Large intestine (tissue), 3 donors: ENCODE measurements at regions not wholly inside any gene's neighbourhood (a gene's known extent, or its start where the extent isn't known, plus 50 kb on each side); places are given as distances from the start of the nearest gene placed in this dataset.

Experiments used
- DNase-seq, 2 donors: peaks; one replicate each; pipeline versions ENCODE4 v3.0.0 to v3.0.0-alpha.2; 2013
- H3K27ac ChIP-seq: one replicate; pipeline ENCODE4 v1.5.1; 2013; ENCODE audit warnings: low read length
- H3K27me3 ChIP-seq: 2 replicates; pipeline ENCODE4 v1.6.1; 2013; ENCODE audit warnings: low read length; ENCODE audit not compliant: control insufficient read depth, insufficient read depth
- H3K36me3 ChIP-seq: 2 replicates; pipeline ENCODE4 v1.6.1; 2013; ENCODE audit warnings: low read length; ENCODE audit not compliant: control insufficient read depth, insufficient read depth
- H3K4me1 ChIP-seq: one replicate; pipeline ENCODE4 v1.6.1; 2013; ENCODE audit warnings: low read length; ENCODE audit not compliant: control insufficient read depth, insufficient read depth
- H3K4me3 ChIP-seq: one replicate; pipeline ENCODE4 v1.5.1; 2013; ENCODE audit warnings: low read length
- H3K9me3 ChIP-seq: one replicate; pipeline ENCODE4 v1.6.1; 2013; ENCODE audit warnings: mild to moderate bottlenecking, low read depth, low read length, moderate library complexity; ENCODE audit not compliant: control insufficient read depth
- WGBS: methylation state at CpG from one replicate; pipeline ENCODE4 v1.1.5; 2013; ENCODE audit warnings: low lambda C conversion rate; ENCODE audit not compliant: insufficient coverage; 5-methylcytosine and 5-hydroxymethylcytosine counted together

DNA sequence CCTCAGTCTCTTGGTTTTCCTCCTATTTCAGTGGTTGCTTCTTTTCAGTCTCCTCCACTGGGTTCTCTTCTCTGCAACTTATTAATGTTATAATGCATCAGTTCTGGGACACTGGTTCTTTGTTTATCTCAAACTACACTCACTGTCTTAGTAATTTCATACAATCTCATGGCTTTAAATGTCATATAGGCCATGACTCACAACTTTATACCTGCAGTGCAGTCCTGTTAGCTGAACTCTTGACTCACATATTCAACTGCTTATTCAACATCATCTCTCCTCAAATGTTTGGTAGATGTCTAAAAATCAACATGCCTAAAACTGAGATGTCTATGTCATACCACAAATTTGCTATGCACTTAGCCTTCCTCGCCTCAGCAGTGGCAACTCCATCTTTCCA lies 101.2 kb upstream of the PALS2 start:
- no peaks in the 10 kb centered on the region for H3K9me3 ChIP-seq
- no peaks in the 10 kb centered on the region for H3K4me1 ChIP-seq
- no peak for DNase-seq
- no peaks in the 10 kb centered on the region for H3K36me3 ChIP-seq
- no peak overlapping the region for H3K27ac ChIP-seq
- 100% methylated on average over 1 of the region's 1 CpG for WGBS
- no peaks in the 10 kb centered on the region for H3K27me3 ChIP-seq
- H3K4me3 ChIP-seq, result no peak overlapping the region

DNA sequence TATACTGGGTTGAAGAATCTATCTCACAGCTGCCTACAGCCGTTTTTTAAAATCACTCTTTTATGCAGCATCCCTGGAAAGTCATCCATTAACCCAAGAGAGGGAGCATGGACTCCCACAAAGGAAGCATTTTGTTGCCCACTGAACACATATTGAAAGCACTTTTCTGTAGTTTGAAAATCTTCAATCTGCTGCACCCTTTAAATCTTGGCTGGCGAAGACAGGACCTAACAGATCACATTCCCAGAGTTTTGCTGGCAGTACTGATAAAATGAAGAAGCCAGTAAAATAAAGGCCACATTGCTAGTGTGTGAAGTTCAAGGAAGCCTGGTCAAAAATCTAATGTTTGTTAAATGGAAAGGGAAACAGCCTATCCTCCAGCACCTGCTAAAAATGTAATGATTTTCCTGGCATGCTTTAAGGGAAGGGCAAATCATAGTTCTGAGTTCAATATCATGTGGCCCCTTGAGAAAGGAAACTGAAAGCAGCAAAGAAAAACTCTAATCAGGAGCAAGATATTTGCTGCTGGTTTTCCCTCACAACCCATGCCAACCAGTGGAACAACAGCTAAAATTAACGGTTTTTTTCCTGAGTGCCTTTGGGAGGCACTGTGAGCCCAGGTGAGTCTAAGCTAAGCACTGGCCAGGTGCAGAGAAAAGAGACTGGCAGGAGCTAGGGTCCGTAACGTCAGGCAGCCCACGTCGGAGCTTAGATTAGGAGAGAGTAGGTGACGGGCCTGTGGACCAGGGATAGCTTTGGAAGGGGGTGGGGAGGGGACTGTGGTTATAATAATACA lies 97.9 kb upstream of the PALS2 start:
- H3K4me1 ChIP-seq, result peaks cover 13% of the 10 kb centered on the region
- no peak overlapping the region for H3K27ac ChIP-seq
- H3K9me3 ChIP-seq, result no peaks in the 10 kb centered on the region
- no peaks in the 10 kb centered on the region for H3K27me3 ChIP-seq
- H3K36me3 ChIP-seq, result no peaks in the 10 kb centered on the region
- 80% methylated on average over 1 of the region's 8 CpGs for WGBS
- DNase-seq, result peak; percentile 15 to 58
- H3K4me3 ChIP-seq, result no peak overlapping the region

DNA sequence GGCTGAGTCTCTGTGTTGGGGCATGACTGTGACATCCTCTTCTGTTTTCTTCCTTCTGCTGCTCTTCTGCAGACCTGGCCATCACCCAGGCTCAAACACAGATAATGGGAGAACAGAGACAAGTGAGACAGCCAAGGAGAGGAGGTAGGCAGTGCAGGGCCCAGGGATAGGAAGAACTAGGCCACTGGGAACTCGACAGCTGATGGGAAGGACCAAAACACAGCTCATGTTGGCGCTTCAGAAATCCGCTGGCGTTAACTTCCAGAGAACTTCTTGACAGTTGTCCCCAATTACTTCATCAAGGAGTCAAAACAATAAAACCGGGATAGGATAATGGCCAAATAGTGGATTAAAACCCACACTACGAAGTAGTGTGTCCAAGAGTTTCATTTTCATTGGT lies 97.0 kb upstream of the PALS2 start:
- Histone ChIP-seq H3K4me3 (no peak overlapping the region), H3K27me3 (no peaks in the 10 kb centered on the region), H3K36me3 (no peaks in the 10 kb centered on the region), H3K4me1 (peaks cover 13% of the 10 kb centered on the region), H3K9me3 (no peaks in the 10 kb centered on the region), H3K27ac (no peak overlapping the region)
- DNase-seq, result no peak
- no CpG with 5 or more reads among the region's 6 CpGs for WGBS

DNA sequence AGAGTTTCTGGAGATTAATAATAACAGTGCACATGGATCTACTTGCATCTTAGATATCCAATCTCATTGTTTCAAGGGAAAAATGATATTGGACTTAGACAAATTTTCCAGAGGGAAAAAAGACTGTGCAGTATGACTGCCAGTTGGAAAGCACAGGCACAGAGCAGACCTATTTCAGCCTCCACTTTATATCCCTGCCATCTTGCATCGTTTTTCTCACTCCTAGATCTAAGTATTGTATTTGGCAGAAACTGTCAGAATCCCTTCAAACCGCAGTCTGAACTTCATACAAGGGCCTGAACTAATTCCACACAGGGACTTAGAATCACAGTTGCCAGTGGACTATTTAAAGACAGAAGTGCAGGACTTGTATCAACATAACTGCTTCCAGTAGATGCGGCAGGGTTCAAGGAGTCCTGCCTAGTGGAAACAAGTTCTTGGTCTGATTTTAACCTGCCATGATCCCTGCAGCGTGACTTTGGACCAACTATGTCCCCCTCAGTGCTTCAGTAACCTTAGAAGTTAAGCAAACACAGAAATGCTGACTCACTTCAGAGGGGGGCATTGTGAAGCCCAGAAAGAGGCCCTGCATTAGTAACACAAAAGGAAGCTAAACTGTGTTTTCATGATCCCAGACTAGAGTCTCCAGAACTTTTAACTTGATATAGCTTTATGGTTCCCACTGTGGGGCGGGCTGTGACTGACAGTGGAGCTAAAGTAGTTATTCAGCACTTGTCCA lies 95.7 kb upstream of the PALS2 start:
- no peak overlapping the region for H3K27ac ChIP-seq
- WGBS, result 0% methylated on average over 1 of the region's 5 CpGs

GRCh38 chr7:24478137-24478655 lies 95.1 kb upstream of the PALS2 start:
- Histone ChIP-seq H3K4me1 (peaks cover 13% of the 10 kb centered on the region), H3K9me3 (no peaks in the 10 kb centered on the region), H3K4me3 (no peak overlapping the region), H3K27me3 (no peaks in the 10 kb centered on the region), H3K27ac (no peak overlapping the region), H3K36me3 (no peaks in the 10 kb centered on the region)
- WGBS, result 20% methylated on average over 1 of the region's 3 CpGs
- no peak for DNase-seq

More for the DNA sequence above, 95.7 kb upstream of the PALS2 start:
- no peaks in the 10 kb centered on the region for H3K9me3 ChIP-seq
- H3K4me3 ChIP-seq, result no peak overlapping the region
- H3K27me3 ChIP-seq, result no peaks in the 10 kb centered on the region
- no peaks in the 10 kb centered on the region for H3K36me3 ChIP-seq
- H3K4me1 ChIP-seq, result peaks cover 13% of the 10 kb centered on the region
- peak; percentile 54 to 75 for DNase-seq

GRCh38 chr7:24480501-24480900 lies 92.8 kb upstream of the PALS2 start:
- 67% methylated on average over 2 of the region's 5 CpGs for WGBS

DNA sequence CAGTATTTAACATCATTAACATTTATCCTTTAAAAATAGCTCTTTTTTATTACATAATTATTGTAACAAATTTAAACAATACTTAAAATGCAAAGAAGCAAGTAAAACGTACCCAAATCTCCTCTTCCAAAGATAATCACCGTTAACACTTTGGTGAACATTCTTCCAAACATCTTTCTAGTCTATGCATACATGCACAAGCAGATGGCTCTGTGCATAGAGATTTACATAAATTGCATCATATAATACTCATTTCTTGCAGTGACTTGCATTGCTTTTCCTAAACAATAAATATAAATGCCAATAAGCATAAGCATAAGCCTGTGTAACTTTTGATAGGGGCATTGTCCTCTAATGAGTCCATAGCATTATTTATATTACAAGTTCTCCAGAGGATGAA lies 89.4 kb upstream of the PALS2 start:
- no peak for DNase-seq
- 100% methylated on average over 1 of the region's 2 CpGs for WGBS

More at GRCh38 chr7:24480501-24480900, 92.8 kb upstream of the PALS2 start:
- Histone ChIP-seq H3K9me3 (no peaks in the 10 kb centered on the region), H3K27me3 (no peaks in the 10 kb centered on the region), H3K27ac (no peak overlapping the region), H3K4me1 (peaks cover 13% of the 10 kb centered on the region), H3K36me3 (no peaks in the 10 kb centered on the region), H3K4me3 (no peak overlapping the region)
- no peak for DNase-seq

DNA sequence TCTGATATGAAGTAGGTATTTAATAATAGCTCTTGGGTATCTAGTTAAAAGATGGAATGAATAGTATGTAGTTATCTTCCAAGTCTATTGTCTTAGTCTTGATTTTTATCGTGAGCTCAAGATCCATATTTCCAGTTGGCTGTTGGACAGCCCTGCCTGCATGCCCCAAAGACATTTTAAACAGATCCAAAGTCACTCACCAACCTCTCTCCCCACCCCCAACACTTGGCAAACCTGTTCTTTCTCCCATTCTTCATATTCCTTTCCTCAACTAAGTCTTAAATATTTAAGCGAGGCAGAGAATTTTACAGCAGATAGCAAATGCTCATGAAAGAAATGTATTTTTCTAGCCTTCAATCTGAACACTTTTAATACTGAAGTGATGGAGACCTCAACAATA lies 80.7 kb upstream of the PALS2 start:
- no peaks in the 10 kb centered on the region for H3K27me3 ChIP-seq
- no peaks in the 10 kb centered on the region for H3K4me1 ChIP-seq
- no CpG with 5 or more reads among the region's 2 CpGs for WGBS
- H3K9me3 ChIP-seq, result peaks cover 5% of the 10 kb centered on the region
- no peaks in the 10 kb centered on the region for H3K36me3 ChIP-seq
- no peak overlapping the region for H3K27ac ChIP-seq
- no peak for DNase-seq
- no peak overlapping the region for H3K4me3 ChIP-seq

More for the DNA sequence above, 89.4 kb upstream of the PALS2 start:
- Histone ChIP-seq H3K4me1 (peaks cover under 1% of the 10 kb centered on the region), H3K4me3 (no peak overlapping the region), H3K9me3 (no peaks in the 10 kb centered on the region), H3K36me3 (no peaks in the 10 kb centered on the region), H3K27me3 (no peaks in the 10 kb centered on the region), H3K27ac (no peak overlapping the region)

DNA sequence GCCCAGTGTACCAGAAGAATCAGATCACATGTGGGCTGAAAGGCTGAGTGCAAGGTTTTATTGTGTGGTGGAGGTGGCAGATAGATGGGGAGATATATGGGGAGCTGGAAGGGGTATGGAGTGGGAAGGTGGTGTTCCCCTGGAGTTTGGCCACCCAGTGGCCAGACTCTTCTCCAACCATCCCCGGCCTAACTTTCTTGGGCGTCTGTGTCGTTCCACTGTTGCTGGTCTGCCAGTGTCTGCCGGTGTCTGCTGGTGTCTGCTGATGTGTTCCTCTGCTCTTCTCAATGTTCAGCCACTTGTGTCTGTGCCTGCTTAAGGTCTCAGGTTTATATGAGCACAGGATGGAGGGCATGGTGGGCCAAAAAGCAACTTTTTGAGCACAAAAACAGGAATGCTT lies 78.4 kb upstream of the PALS2 start:
- Histone ChIP-seq H3K4me1 (no peaks in the 10 kb centered on the region), H3K36me3 (no peaks in the 10 kb centered on the region), H3K9me3 (peaks cover 5% of the 10 kb centered on the region), H3K27me3 (no peaks in the 10 kb centered on the region), H3K4me3 (no peak overlapping the region), H3K27ac (no peak overlapping the region)
- no CpG with 5 or more reads among the region's 4 CpGs for WGBS
- no peak for DNase-seq

GRCh38 chr7:24496036-24496435 lies 77.2 kb upstream of the PALS2 start:
- no peak for DNase-seq
- no peaks in the 10 kb centered on the region for H3K4me1 ChIP-seq
- no peak overlapping the region for H3K27ac ChIP-seq
- WGBS, result 40% methylated on average over 1 of the region's 2 CpGs
- H3K9me3 ChIP-seq, result peaks cover 5% of the 10 kb centered on the region
- no peaks in the 10 kb centered on the region for H3K27me3 ChIP-seq
- H3K4me3 ChIP-seq, result no peak overlapping the region
- no peaks in the 10 kb centered on the region for H3K36me3 ChIP-seq
